ENCODE measurements at regions not wholly inside any gene's neighbourhood (a gene's known extent, or its start where the extent isn't known, plus 50 kb on each side); places are given as distances from the start of the nearest gene placed in this dataset.
"Not testable (repeated sequence)": the region's sequence is repeated elsewhere in the genome, so short reads cannot be mapped to it uniquely, and the experiment has no call there.

DNA sequence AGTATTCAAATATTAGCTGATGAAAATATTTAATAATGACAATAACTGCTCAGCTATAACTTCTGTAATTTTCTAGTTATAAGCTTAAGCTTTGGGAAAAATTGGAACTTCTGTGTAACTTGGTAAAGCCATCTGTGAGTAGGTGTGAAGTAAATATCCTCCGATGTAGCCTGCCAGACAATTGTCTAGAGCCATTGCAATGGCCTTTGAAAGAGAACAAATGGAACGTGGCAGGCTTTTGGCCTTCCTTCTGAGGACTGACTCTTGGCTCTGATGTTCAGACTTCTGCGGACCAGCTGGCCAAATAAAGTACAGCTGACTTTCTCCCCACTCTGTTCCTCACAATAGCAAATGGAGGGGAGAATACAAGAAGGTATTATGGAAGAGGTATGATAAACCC lies 203.4 kb upstream of the NMUR2 start:
- DNase-seq: no peak
- ATAC-seq: no peak

- ATAC-seq: no peak
- DNase-seq: no peak
Measured at GRCh38 chr5:152619756-152620155, 214.7 kb upstream of the NMUR2 start.

DNA sequence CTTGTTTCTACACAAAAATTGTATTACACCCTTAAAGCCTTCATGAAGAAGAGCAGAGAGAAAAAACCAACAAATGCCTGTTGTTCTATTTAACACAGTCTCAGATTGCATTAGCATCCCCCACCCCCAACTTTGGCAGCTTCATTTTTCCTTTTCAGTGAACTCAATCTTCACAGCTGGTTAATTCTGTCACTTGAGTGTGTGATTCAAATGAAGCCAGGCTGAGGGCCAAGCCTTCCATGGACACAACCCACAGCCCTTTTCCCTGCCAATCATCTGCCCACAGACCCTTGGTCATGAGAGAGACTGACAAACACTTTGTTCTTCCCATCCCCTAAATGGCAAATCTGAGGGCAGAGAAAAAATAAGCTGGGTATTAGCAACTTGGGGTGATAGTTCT lies 217.5 kb upstream of the NMUR2 start:
- no peak for DNase-seq
- no peak for ATAC-seq

DNA sequence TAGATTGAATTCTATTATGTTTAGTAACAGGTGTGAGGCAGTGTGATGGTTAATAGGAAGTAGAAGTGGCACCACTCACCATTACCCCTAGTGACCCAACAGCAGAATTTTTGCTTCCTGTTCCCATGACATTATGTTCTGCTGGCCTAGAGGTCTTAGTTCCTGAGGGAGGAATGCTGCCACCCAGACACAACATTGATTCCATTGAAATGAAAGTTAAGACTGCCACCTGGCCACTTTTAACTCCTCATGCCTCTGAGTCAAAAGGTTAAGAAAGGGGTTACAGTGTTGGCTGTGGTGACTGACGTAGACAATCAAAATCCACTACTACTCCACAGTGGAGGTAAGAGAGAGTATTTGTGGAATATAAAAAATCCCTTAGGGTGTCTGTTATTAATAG lies 218.9 kb upstream of the NMUR2 start:
- DNase-seq (no peak), ATAC-seq (no peak)

DNA sequence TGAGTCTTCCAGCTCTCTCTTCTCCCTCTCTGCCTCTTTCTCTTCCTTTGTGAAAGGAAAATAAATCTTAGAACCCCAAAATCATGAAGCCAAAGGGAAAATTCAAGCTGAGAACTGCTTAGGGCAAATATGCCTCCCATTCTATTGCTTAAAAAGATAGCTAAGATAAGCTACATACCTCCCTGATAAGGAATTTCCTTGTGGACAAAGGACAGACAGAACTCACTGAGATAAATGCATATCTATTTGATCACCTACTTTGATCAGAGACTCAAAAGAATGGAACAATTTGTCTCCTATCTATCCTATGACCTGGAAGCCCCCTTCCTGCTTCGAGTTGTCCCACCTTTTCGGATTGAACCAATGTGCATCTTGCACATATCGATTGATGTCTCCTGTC lies 220.6 kb upstream of the NMUR2 start:
- DNase-seq (no peak), ATAC-seq (no peak)

- no peak for ATAC-seq
- DNase-seq: no peak
Measured at GRCh38 chr5:152631221-152631620, 226.1 kb upstream of the NMUR2 start.

- ATAC-seq (no peak), DNase-seq (no peak)
Measured at GRCh38 chr5:152632360-152632759, 227.3 kb upstream of the NMUR2 start.

- no peak for ATAC-seq
Measured at GRCh38 chr5:152634586-152634985, 229.5 kb upstream of the NMUR2 start.

DNA sequence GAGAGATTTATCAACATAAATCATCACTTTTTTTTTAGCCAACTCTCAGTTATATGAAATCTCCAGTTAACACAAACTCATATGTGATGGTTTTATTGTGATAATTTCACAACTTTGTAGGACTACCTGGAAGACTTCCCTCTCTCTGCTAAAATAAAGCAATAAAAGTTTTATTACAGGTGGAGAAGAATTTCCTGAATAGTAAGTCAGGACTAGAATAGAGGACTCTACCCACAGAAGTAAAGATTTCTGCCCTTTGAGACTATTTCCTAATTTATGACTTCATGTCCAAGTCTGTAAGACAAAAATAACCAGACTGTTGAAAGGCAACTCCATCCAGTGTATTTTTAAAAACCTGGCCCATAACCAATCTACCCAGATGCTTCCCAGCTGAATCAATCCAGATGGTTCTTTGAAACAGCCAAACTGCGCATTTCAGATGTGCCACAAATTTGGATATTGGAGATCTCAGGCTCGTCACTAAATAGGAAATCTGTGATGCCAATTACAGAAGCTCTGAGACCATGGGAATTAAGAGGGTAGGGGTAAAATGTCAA lies 234.0 kb upstream of the NMUR2 start:
- ATAC-seq: no peak
- DNase-seq: no peak

More at GRCh38 chr5:152634586-152634985, 229.5 kb upstream of the NMUR2 start:
- no peak for DNase-seq

GRCh38 chr5:152641970-152642805 lies 237.1 kb upstream of the NMUR2 start:
- no peak for ATAC-seq
- DNase-seq: no peak

DNA sequence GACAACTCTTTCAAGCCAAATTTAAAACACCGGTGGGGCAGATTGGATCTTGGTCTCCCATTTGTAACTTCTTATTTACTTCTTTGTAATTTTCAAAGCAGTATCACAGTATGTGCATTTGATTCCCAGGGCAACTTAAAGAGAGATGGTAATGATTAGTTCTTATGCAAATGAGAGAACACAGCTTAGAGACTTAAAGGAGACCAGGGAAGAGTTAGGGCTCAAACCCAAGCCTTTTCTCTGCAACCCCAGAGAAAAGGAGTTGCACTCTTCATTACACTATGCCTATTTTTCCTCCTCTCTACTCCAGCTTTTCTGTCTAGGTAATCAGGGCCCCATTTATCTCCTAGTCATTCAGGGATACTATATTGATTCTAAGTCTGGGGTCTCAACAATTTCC lies 237.8 kb upstream of the NMUR2 start:
- ATAC-seq (no peak), DNase-seq (no peak)

GRCh38 chr5:152644029-152644728 lies 239.1 kb upstream of the NMUR2 start:
- ATAC-seq (no peak), DNase-seq (no peak)

GRCh38 chr5:152649609-152650008 lies 244.5 kb upstream of the NMUR2 start:
- ATAC-seq: no peak
- no peak for DNase-seq

- DNase-seq (no peak), ATAC-seq (no peak)
Measured at GRCh38 chr5:152650413-152650812, 245.3 kb upstream of the NMUR2 start.

GRCh38 chr5:152659470-152659869 lies 254.4 kb upstream of the NMUR2 start:
- ATAC-seq, DNase-seq: not testable (repeated sequence)

GRCh38 chr5:152673601-152674000 lies 268.5 kb upstream of the NMUR2 start:
- ATAC-seq (no peak), DNase-seq (no peak)

- ATAC-seq (no peak), DNase-seq (no peak)
Measured at GRCh38 chr5:152674403-152674802, 269.3 kb upstream of the NMUR2 start.

- no peak for DNase-seq
Measured at GRCh38 chr5:152676196-152676595, 271.1 kb upstream of the NMUR2 start.

DNA sequence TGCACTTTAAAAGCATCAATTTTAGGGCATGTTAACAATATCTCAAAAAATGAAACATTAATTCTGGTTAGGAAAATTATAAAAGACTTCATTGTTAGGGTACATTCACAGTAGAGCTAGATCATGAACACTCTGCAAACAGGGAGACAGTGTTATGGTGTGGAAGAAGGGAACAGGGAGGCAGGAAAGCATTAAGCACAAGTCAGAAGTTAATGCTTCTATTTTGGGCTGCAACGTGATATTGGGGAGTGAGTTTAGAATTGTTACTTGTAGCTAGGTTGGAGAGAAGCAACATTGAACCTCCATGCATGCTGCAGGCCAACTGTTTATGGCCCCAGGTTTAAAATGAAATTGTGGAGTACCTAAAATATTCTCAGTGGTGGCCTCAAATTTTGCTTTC lies 278.1 kb upstream of the NMUR2 start:
- no peak for DNase-seq
- no peak for ATAC-seq

More at GRCh38 chr5:152676196-152676595, 271.1 kb upstream of the NMUR2 start:
- ATAC-seq: no peak

DNA sequence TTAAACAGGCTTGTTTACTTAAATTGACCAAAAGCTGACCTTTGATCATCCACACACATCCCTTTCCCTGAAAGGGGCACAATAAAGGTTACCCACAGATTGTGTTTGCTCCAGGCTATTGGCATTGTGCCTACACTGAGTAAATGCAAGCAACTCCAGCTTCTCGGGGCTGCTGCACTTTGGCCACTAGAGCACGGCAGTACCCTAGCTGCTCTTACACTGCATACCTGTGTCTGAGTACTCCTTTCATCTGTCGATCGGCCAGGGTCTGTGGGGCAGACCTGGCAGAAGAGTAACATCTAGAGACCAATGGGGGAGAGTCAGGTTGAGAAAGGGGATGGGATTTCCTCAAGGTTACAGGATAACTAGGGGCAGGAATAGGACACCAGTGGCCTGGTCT lies 281.9 kb upstream of the NMUR2 start:
- DNase-seq: no peak

DNA sequence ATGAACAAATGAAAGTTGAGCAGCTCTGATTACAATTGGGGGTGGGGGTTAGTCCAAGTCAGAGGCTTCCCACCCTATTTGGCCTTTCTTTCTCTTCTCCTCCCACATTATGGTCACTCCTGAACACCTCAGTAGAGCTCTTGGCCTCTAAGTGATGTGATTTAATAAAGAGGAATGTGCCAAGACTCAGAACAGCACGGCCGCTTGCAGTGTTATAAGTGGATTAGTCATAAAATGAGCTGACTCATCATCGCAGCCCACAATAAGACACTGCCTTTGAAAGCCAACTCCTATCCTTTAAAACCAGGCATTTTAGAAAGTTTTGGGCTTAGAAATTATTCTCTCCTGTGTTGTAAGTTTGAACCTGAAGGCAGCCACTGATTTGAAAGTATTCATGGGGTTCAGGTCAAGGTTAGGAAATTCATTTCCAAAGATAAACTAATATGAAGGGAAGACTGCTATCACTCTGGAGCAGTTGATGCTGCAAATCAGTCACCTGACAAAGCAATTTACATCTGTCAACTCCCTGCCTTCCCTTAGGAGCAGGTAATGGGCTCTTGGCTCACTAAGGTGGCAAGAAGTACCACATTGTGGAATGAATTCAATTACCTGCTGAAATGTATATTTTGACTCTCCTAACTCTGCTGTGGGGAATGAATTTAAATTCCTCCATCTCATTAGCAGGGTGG lies 283.6 kb upstream of the NMUR2 start:
- DNase-seq: no peak
- ATAC-seq: no peak

More for the DNA sequence above, 281.9 kb upstream of the NMUR2 start:
- ATAC-seq: no peak

DNA sequence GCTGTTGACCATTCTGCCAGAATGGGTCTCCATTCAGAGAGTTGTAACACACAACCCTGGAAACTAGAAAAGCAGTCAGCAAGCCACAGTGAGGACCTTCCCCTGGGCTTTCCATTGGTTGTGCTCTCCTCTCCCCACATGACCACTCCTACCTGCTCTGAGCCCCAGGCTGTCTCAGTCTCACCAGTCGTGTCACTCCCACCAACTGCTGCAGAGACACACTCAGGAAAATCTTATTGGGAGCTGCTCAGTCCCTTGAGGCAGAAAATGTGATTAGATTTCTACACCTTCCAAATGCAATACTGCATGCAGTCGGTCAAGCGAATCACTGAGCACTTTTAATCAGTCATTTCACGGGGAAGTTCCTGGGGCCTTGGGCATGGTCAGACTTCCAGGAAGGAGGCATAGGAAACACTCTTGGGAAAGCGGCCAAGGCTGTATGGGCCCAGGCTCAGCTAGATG lies 284.2 kb upstream of the NMUR2 start:
- DNase-seq: no peak
- no peak for ATAC-seq

GRCh38 chr5:152694231-152694630 lies 289.2 kb upstream of the NMUR2 start:
- no peak for DNase-seq
- ATAC-seq: no peak

Measured in stimulated activated naive CD8-positive, alpha-beta T cell treated with anti-CD3 and anti-CD28 coated beads, Interleukin-15, Interleukin-2, amounts not matched to agents 100 U/mL and 50 U/mL, for 24 hours (primary cell).